SK-N-SH (cell line): ENCODE measurements at regions not wholly inside any gene's neighbourhood (a gene's known extent, or its start where the extent isn't known, plus 50 kb on each side); places are given as distances from the start of the nearest gene placed in this dataset.

Experiments used
- CTCF ChIA-PET: fragments of 300-600, 350-600 bp; formaldehyde crosslinking; extraction: SDS; loops from one replicate; lab custom pipeline; 2021; lab: Yijun Ruan, JAX
- POLR2A ChIA-PET: fragments of 350-600 bp; sonication (Branson Sonifier 250); formaldehyde crosslinking; extraction: SDS; loops from one replicate; lab custom pipeline; 2020; ENCODE audit warnings: antibody characterized with exemption, inconsistent platforms; lab: Yijun Ruan, JAX
- DNase-seq: peaks from one replicate; pipeline ENCODE4 v3.0.0; 2012
- H2AFZ ChIP-seq: fragments of 200-600 bp; sonication (generic); 2 replicates; pipeline ENCODE4 v1.8.1; 2016; ENCODE audit warnings: antibody characterized with exemption, mild to moderate bottlenecking, low read depth
- H3F3A ChIP-seq: fragments of 200-600 bp; sonication (generic); replicated peaks from 2 replicates; pipeline ENCODE3; 2016; ENCODE audit warnings: antibody characterized with exemption, mild to moderate bottlenecking; ENCODE audit not compliant: insufficient read depth
- H3K27ac ChIP-seq, 2 experiments: fragments of 200-500 bp in 1 of 2; fragments of 200-600 bp in 1 of 2; sonication (Bioruptor generic) in 1 of 2; sonication (generic), shearing (Covaris generic) in 1 of 2; 2 replicates each; pipeline versions ENCODE4 v1.5.1 to v1.6.1; 2014 to 2016; ENCODE audit warnings: low read depth in 2 of 2, inconsistent platforms in 1 of 2, low read length in 1 of 2, mild to moderate bottlenecking in 1 of 2, mixed read lengths in 1 of 2
- H3K27me3 ChIP-seq: fragments of 200-600 bp; sonication (generic), shearing (Covaris generic); 2 replicates; pipeline ENCODE4 v1.6.1; 2016; ENCODE audit warnings: mixed run types; ENCODE audit not compliant: insufficient read depth
- H3K36me3 ChIP-seq, 2 experiments: fragments of 200-500 bp in 1 of 2; fragments of 200-600 bp in 1 of 2; sonication (Bioruptor generic) in 1 of 2; sonication (generic) in 1 of 2; replicated peaks in 1 of 2; 2 replicates each; pipeline versions ENCODE3 to v1.5.1; 2014 to 2016; ENCODE audit warnings: low read length in 1 of 2, mild to moderate bottlenecking in 1 of 2; ENCODE audit not compliant: insufficient read depth in 2 of 2, control insufficient read depth in 1 of 2
- H3K4me1 ChIP-seq, 2 experiments: fragments of 200-500 bp in 1 of 2; fragments of 200-600 bp in 1 of 2; sonication (Bioruptor generic) in 1 of 2; sonication (generic), shearing (Covaris generic) in 1 of 2; 2 replicates each; pipeline versions ENCODE4 v1.5.1 to v1.6.1; 2014 to 2016; ENCODE audit warnings: low read depth in 1 of 2, low read length in 1 of 2, mixed run types in 1 of 2; ENCODE audit not compliant: insufficient read depth in 2 of 2, control insufficient read depth in 1 of 2
- H3K4me2 ChIP-seq: fragments of 200-600 bp; sonication (generic), shearing (Covaris generic); 2 replicates; pipeline ENCODE4 v1.6.1; 2017; ENCODE audit warnings: mixed run types
- H3K4me3 ChIP-seq, 2 experiments: fragments of 200-500 bp in 1 of 2; fragments of 200-600 bp in 1 of 2; sonication (Bioruptor generic) in 1 of 2; sonication (generic), shearing (Covaris generic) in 1 of 2; 2 replicates each; pipeline versions ENCODE4 v1.5.1 to v1.8.1; 2014 to 2016; ENCODE audit warnings: low read depth in 2 of 2, inconsistent platforms in 1 of 2, low read length in 1 of 2, mild to moderate bottlenecking in 1 of 2, mixed read lengths in 1 of 2, moderate library complexity in 1 of 2
- H3K79me2 ChIP-seq: fragments of 200-600 bp; sonication (generic); 2 replicates; pipeline ENCODE4 v1.8.1; 2017; ENCODE audit warnings: mild to moderate bottlenecking; ENCODE audit not compliant: insufficient read depth
- H3K9ac ChIP-seq: fragments of 200-600 bp; sonication (generic); 2 replicates; pipeline ENCODE4 v1.6.1; 2017; ENCODE audit warnings: mixed run types
- H3K9me2 ChIP-seq: fragments of 200-600 bp; sonication (generic); 2 replicates; pipeline ENCODE4 v1.6.1; 2017; ENCODE audit warnings: mixed run types
- H3K9me3 ChIP-seq: fragments of 200-600 bp; sonication (generic); 2 replicates; pipeline ENCODE4 v1.6.1; 2017; ENCODE audit warnings: mixed run types, mild to moderate bottlenecking, moderate library complexity
- H4K20me1 ChIP-seq: fragments of 200-600 bp; sonication (generic); 2 replicates; pipeline ENCODE4 v1.6.1; 2017; ENCODE audit warnings: mild to moderate bottlenecking, mixed run types; ENCODE audit not compliant: insufficient read depth
- FOSL2 ChIP-seq: IDR thresholded peaks from 2 replicates; pipeline ENCODE4 v1.4.0; 2012; ENCODE audit warnings: low read depth, mild to moderate bottlenecking, moderate library complexity, borderline replicate concordance
- FOXM1 ChIP-seq: IDR thresholded peaks from 2 replicates; pipeline ENCODE4 v1.4.0; 2012; ENCODE audit warnings: low read depth, mild to moderate bottlenecking
- GATA2 ChIP-seq: sonication (generic); formaldehyde crosslinking; IDR thresholded peaks from 2 replicates; pipeline ENCODE4 v1.5.0; 2020; ENCODE audit warnings: mild to moderate bottlenecking, missing genetic modification reagents
- MXI1 ChIP-seq: IDR thresholded peaks from 2 replicates; pipeline ENCODE4 v1.6.1; 2012; ENCODE audit warnings: mild to moderate bottlenecking, low read depth, low read length, improper control_type of control experiment
- NFIC ChIP-seq: IDR thresholded peaks from 2 replicates; pipeline ENCODE4 v1.4.0; 2012; ENCODE audit warnings: borderline replicate concordance
- RAD21 ChIP-seq: IDR thresholded peaks from 2 replicates; pipeline ENCODE4 v1.6.1; 2012; ENCODE audit warnings: mild to moderate bottlenecking, low read length
- RFX5 ChIP-seq: IDR thresholded peaks from 2 replicates; pipeline ENCODE4 v1.6.1; 2012; ENCODE audit warnings: mild to moderate bottlenecking, improper control_type of control experiment, low read length
- RXRA ChIP-seq: IDR thresholded peaks from 2 replicates; pipeline ENCODE4 v1.4.0; 2012; ENCODE audit warnings: low read depth, mild to moderate bottlenecking, borderline replicate concordance
- TAF1 ChIP-seq: IDR thresholded peaks from 2 replicates; pipeline ENCODE4 v1.6.1; 2012; ENCODE audit warnings: low read depth, mild to moderate bottlenecking, low read length, moderate library complexity, borderline replicate concordance
- TCF12 ChIP-seq: IDR thresholded peaks from 2 replicates; pipeline ENCODE4 v1.4.0; 2012
- TEAD4 ChIP-seq: IDR thresholded peaks from 2 replicates; pipeline ENCODE4 v1.4.0; 2012; ENCODE audit warnings: mild to moderate bottlenecking, borderline replicate concordance; ENCODE audit not compliant: insufficient read depth
- USF1 ChIP-seq: IDR thresholded peaks from 2 replicates; pipeline ENCODE4 v1.4.0; 2012; ENCODE audit warnings: low read depth, borderline replicate concordance
- YY1 ChIP-seq: IDR thresholded peaks from 2 replicates; pipeline ENCODE4 v1.4.0; 2012; ENCODE audit warnings: low read depth, mild to moderate bottlenecking
- WGBS: methylation state at CpG from one replicate; pipeline ENCODE4 v1.1.6; 2017; ENCODE audit warnings: low lambda C conversion rate; 5-methylcytosine and 5-hydroxymethylcytosine counted together
- TF ChIP-seq, protein P1 (sequence below): IDR thresholded peaks from 2 replicates; pipeline ENCODE4; 2012
- TF ChIP-seq, protein P2 (sequence below): fragments of 150-350 bp; IDR thresholded peaks from 2 replicates; pipeline ENCODE4 v1.6.1; 2016; ENCODE audit warnings: mild to moderate bottlenecking, low read depth, low read length

- Histone ChIP-seq H3K27me3 (no peaks in the 10 kb centered on the region), H2AFZ (no peak overlapping the region), H3K4me3 (no peak overlapping the region), H3F3A (no peaks in the 10 kb centered on the region), H4K20me1 (no peaks in the 10 kb centered on the region), H3K4me1 (no peaks in the 10 kb centered on the region), H3K9ac (no peak overlapping the region), H3K9me3 (no peaks in the 10 kb centered on the region; the same call in 1 of the 2 replicates), H3K4me2 (no peak overlapping the region), H3K27ac (no peak overlapping the region), H3K79me2 (no peaks in the 10 kb centered on the region), H3K36me3 (no peaks in the 10 kb centered on the region), H3K9me2 (no peaks in the 10 kb centered on the region)
- TF ChIP-seq TAF1, result no peak
- TF ChIP-seq RAD21, result no peak
- no peak for TF ChIP-seq RXRA
- no peak for TF ChIP-seq YY1
- no peak for TF ChIP-seq FOXM1
- no peak for TF ChIP-seq USF1
- no peak for TF ChIP-seq TCF12
- no peak for TF ChIP-seq MXI1
- TF ChIP-seq, protein P1, sequence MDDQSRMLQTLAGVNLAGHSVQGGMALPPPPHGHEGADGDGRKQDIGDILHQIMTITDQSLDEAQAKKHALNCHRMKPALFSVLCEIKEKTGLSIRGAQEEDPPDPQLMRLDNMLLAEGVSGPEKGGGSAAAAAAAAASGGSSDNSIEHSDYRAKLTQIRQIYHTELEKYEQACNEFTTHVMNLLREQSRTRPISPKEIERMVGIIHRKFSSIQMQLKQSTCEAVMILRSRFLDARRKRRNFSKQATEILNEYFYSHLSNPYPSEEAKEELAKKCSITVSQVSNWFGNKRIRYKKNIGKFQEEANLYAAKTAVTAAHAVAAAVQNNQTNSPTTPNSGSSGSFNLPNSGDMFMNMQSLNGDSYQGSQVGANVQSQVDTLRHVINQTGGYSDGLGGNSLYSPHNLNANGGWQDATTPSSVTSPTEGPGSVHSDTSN, result no peak
- TF ChIP-seq RFX5, result no peak
- no peak for TF ChIP-seq GATA2
- TF ChIP-seq NFIC, result no peak
- TF ChIP-seq, protein P2, sequence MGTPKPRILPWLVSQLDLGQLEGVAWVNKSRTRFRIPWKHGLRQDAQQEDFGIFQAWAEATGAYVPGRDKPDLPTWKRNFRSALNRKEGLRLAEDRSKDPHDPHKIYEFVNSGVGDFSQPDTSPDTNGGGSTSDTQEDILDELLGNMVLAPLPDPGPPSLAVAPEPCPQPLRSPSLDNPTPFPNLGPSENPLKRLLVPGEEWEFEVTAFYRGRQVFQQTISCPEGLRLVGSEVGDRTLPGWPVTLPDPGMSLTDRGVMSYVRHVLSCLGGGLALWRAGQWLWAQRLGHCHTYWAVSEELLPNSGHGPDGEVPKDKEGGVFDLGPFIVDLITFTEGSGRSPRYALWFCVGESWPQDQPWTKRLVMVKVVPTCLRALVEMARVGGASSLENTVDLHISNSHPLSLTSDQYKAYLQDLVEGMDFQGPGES, result no peak
- POLR2A ChIA-PET, result no interaction called here
- 11% methylated on average over 1 of the region's 1 CpG for WGBS
- DNase-seq, result no peak
- CTCF ChIA-PET, result no interaction called here
Measured at GRCh38 chr12:127536833-127537428, 730.0 kb upstream of the TMEM132C start.

- Histone ChIP-seq H3K9ac (no peak overlapping the region), H3K9me2 (no peaks in the 10 kb centered on the region), H3K4me2 (no peak overlapping the region), H3K4me1 (no peaks in the 10 kb centered on the region), H3F3A (no peaks in the 10 kb centered on the region), H3K4me3 (no peak overlapping the region), H3K27ac (no peak overlapping the region)
- WGBS, result 33% methylated on average over 3 of the region's 3 CpGs
- no peak for DNase-seq
- POLR2A ChIA-PET, result no interaction called here
- no peak for TF ChIP-seq TAF1
- no peak for TF ChIP-seq TEAD4
- no peak for TF ChIP-seq FOSL2
- TF ChIP-seq, all 33 proteins: peak for 0
- no peaks in the 10 kb centered on the region for H3K79me2 ChIP-seq
- H3K36me3 ChIP-seq, result no peaks in the 10 kb centered on the region
- no peak overlapping the region for H2AFZ ChIP-seq
- no peaks in the 10 kb centered on the region; the same call in 1 of the 2 replicates for H3K9me3 ChIP-seq
- no peaks in the 10 kb centered on the region for H4K20me1 ChIP-seq
- CTCF ChIA-PET, result no interaction called here
- no peaks in the 10 kb centered on the region for H3K27me3 ChIP-seq
Measured at GRCh38 chr12:127538316-127538715, 728.7 kb upstream of the TMEM132C start.
